Sigmoid colon (tissue), 4 donors: ENCODE measurements at regions not wholly inside any gene's neighbourhood (a gene's known extent, or its start where the extent isn't known, plus 50 kb on each side); places are given as distances from the start of the nearest gene placed in this dataset.
"Not testable (repeated sequence)": the region's sequence is repeated elsewhere in the genome, so short reads cannot be mapped to it uniquely, and the experiment has no call there.

Source experiments
- CTCF ChIP-seq, 4 experiments: fragments of 450-650 bp in 3 of 4; fragments of 200-600 bp in 1 of 4; IDR thresholded peaks; one replicate each; pipeline ENCODE4 v1.5.1; 2016 to 2019; ENCODE audit warnings: antibody characterized with exemption in 4 of 4, mild to moderate bottlenecking in 3 of 4, moderate library complexity in 2 of 4
- POLR2A ChIP-seq, 2 donors: fragments of 450-650 bp; IDR thresholded peaks; one replicate each; pipeline ENCODE4 v1.6.1; 2016; ENCODE audit warnings: antibody characterized with exemption in 2 of 2, mild to moderate bottlenecking in 2 of 2, moderate library complexity in 2 of 2
- POLR2AphosphoS5 ChIP-seq, 4 donors: sonication (generic); formaldehyde crosslinking; IDR thresholded peaks; one replicate each; pipeline ENCODE4 v1.6.1; 2017; ENCODE audit warnings: antibody characterized with exemption in 4 of 4

- TF ChIP-seq CTCF, POLR2A, POLR2AphosphoS5 (IDR thresholded peaks at IDR 0.05): not testable (repeated sequence)
These were observed 164.9 kb upstream of the GCFC2 start for GRCh38 chr2:75875606-75876005.
